ENCODE measurements at regions not wholly inside any gene's neighbourhood (a gene's known extent, or its start where the extent isn't known, plus 50 kb on each side); places are given as distances from the start of the nearest gene placed in this dataset.

GRCh38 chr2:212815453-212815852, 276.9 kb upstream of the ERBB4 start:
- DNase-seq (ENCODE audit: low spot score in 2 of 2): no peak
- 76 to 83% methylated on average over 5 of the region's 5 CpGs for WGBS, 2 donors
- TF ChIP-seq POLR2A (IDR thresholded peaks at IDR 0.05) (no peak), CTCF (IDR thresholded peaks at IDR 0.05) (no peak)
- no peak overlapping the region for H3K4me3 ChIP-seq (ENCODE audit: low read depth, poor library complexity, severe bottlenecking)
- intact Hi-C loops (cut with DNase I; ENCODE audit: low total_unique reads): no loop called here

- WGBS, 2 donors: 27 to 41% methylated on average over 1 of the region's 1 CpG
These were observed 276.3 kb upstream of the ERBB4 start for GRCh38 chr2:212814941-212815340.

GRCh38 chr2:212811921-212812320, 273.3 kb upstream of the ERBB4 start:
- H3K4me3 ChIP-seq (ENCODE audit: low read depth, poor library complexity, severe bottlenecking): no peak overlapping the region
- 11 to 42% methylated on average over 1 of the region's 1 CpG for WGBS, 2 donors
- intact Hi-C loops (cut with DNase I; ENCODE audit: low total_unique reads): no loop called here
- no peak for TF ChIP-seq POLR2A (IDR thresholded peaks at IDR 0.05)
- no peak for TF ChIP-seq CTCF (IDR thresholded peaks at IDR 0.05)
- no peak for DNase-seq (ENCODE audit: low spot score in 2 of 2)

More at GRCh38 chr2:212814941-212815340, 276.3 kb upstream of the ERBB4 start:
- intact Hi-C loops (cut with DNase I; ENCODE audit: low total_unique reads): no loop called here
- DNase-seq (ENCODE audit: low spot score in 2 of 2): no peak
- TF ChIP-seq CTCF (IDR thresholded peaks at IDR 0.05) (no peak), POLR2A (IDR thresholded peaks at IDR 0.05) (no peak)
- no peak overlapping the region for H3K4me3 ChIP-seq (ENCODE audit: low read depth, poor library complexity, severe bottlenecking)

- DNase-seq (ENCODE audit: low spot score in 2 of 2): no peak
- 44 to 59% methylated on average over 3 of the region's 3 CpGs for WGBS, 2 donors
- no peak overlapping the region for H3K4me3 ChIP-seq (ENCODE audit: low read depth, poor library complexity, severe bottlenecking)
- intact Hi-C loops (cut with DNase I; ENCODE audit: low total_unique reads): no loop called here
- TF ChIP-seq POLR2A (IDR thresholded peaks at IDR 0.05) (no peak), CTCF (IDR thresholded peaks at IDR 0.05) (no peak)
These were observed 272.6 kb upstream of the ERBB4 start for GRCh38 chr2:212811036-212811805.

GRCh38 chr2:212797484-212798205, 259.0 kb upstream of the ERBB4 start:
- 69 to 79% methylated on average over 5 of the region's 5 CpGs for WGBS, 2 donors
- no peak overlapping the region for H3K4me3 ChIP-seq (ENCODE audit: low read depth, poor library complexity, severe bottlenecking)
- TF ChIP-seq CTCF (IDR thresholded peaks at IDR 0.05): no peak
- no peak for TF ChIP-seq POLR2A (IDR thresholded peaks at IDR 0.05)
- intact Hi-C loops (cut with DNase I; ENCODE audit: low total_unique reads): no loop called here
- no peak for DNase-seq (ENCODE audit: low spot score in 2 of 2)

Data from lower leg skin (tissue), 4 donors.